Urinary bladder (tissue), 3 donors: ENCODE measurements at regions not wholly inside any gene's neighbourhood (a gene's known extent, or its start where the extent isn't known, plus 50 kb on each side); places are given as distances from the start of the nearest gene placed in this dataset.

Experiments
- DNase-seq: peaks from one replicate; pipeline ENCODE4 v3.0.0-alpha.2; 2015; ENCODE audit errors: extremely low spot score
- H3K27ac ChIP-seq: one replicate; pipeline ENCODE4 v1.5.1; 2013; ENCODE audit warnings: low read depth, mild to moderate bottlenecking, moderate library complexity
- H3K36me3 ChIP-seq: one replicate; pipeline ENCODE4 v1.6.1; 2013; ENCODE audit warnings: mild to moderate bottlenecking, moderate library complexity; ENCODE audit not compliant: insufficient read depth
- H3K4me1 ChIP-seq: one replicate; pipeline ENCODE4 v1.6.1; 2013; ENCODE audit warnings: mild to moderate bottlenecking, moderate library complexity; ENCODE audit not compliant: insufficient read depth
- H3K4me3 ChIP-seq: one replicate; pipeline ENCODE4 v1.5.1; 2013; ENCODE audit warnings: low read depth, low read length
- WGBS: extraction: QIAGEN DNeasy Blood & Tissue Kit; methylation state at CpG from one replicate; pipeline ENCODE4 v1.1.7; 2013; 5-methylcytosine and 5-hydroxymethylcytosine counted together
- donor health status: healthy with polysubstance abuse.
- donor health status: healthy.

DNA sequence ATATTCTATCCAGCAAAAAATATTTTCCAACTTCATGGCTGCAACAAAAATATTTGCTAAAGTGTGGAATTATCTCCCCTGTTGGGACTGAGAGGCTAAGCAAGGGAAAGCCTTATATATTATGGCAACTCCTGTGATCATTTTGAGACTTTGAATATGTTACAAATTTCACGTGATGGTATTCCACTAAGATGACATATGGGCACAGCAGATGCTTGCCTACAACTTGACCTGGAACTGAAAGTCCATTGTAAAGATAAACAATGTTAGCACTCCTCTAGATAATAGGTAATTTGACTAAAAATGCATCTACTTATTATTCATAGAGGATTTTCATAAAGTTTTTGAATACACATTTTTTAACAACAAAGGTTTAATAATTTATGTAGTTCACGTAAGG, 1141.5 kb upstream of the CDH6 start:
- Histone ChIP-seq H3K4me3 (no peak overlapping the region), H3K27ac (no peak overlapping the region), H3K36me3 (no peaks in the 10 kb centered on the region), H3K4me1 (no peaks in the 10 kb centered on the region)
- WGBS, result 82% methylated on average over 2 of the region's 2 CpGs
- no peak for DNase-seq

DNA sequence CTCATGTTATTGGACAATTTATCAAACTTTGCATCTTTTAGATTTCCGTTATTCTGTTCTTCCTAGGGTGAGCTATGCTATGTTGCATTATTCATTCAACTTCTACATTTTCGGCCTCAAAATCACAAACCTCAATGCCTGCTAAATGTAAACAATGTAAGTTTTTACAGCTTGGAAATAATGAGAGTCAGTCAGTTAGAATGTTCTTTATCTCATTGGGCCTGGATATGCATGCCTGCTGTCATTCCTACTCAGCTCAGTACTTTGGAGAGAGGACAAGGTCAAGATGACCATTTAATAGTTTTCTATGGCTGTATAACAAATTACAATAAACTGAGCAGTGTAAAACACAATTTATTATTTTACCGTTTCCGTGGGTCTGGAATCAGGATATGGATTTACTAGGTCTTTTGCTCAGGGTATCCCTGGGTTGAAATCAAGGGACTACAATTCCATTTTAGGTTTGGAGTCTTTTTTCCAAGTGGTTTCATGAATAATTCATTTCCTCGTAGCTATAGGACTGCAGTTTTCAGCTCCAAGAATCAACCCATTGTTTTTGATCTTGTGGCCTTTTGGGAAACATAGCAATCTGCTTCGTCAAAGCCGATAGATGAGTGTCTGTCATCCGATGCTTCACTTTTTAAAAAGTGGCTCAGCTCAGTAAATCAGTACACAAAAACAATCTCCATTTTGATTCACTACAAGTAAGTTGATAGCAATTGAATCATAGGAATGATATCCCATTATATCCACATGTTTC, 1143.2 kb upstream of the CDH6 start:
- no peaks in the 10 kb centered on the region for H3K4me1 ChIP-seq
- WGBS, result 72% methylated on average over 8 of the region's 8 CpGs
- no peaks in the 10 kb centered on the region for H3K36me3 ChIP-seq
- no peak overlapping the region for H3K27ac ChIP-seq
- DNase-seq, result no peak
- no peak overlapping the region for H3K4me3 ChIP-seq

DNA sequence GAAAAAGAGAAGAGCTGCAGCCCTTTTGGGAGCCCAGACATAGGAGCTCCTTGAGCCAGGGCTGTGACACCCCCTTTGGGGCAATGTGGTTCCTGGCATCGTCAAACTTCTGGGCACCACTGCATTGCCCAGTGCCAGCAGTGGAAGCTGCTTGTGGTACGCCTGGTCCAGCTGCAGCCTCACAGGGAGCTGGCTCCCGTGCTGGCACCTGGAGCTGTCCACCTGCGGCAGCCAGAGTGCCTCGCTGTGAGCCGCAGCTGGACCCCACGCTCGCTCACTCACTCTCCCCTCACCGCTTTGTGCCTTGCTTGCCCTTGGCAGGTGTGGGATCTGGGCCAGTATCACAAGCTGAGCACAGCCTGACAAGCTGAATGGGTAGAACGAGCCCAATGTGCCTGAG, 1150.8 kb upstream of the CDH6 start:
- DNase-seq, result no peak
- Histone ChIP-seq H3K4me1 (no peaks in the 10 kb centered on the region), H3K36me3 (no peaks in the 10 kb centered on the region), H3K27ac (no peak overlapping the region), H3K4me3 (no peak overlapping the region)
- whole genome bisulfite sequencing, result 88% methylated on average over 10 of the region's 10 CpGs

DNA sequence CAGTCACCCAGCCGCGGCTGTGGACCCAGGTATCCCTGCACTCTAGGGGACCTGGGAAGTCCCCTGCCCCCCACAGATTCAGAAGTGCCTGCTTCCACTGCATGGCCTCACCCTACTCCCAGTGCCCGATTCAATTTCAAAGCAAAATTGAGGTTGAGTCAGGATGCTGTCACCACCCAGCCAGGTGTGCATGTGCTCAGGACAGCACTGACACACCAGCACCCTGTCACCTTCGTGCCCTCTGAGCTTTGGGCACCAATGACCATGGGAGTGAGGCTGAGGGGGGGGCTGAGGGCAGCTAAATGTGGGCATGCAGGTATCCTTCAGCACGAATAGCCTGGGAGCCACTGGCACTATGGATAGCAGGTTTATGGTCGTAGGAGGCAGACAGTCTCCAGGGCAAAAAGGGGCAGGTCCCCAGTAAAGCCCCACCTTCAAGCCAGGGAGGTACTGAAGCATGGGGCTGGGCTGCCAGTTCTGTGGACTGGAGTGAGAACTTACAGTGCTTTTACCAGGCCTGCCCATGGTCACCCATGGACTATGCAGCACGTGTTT, 1151.6 kb upstream of the CDH6 start:
- no peak overlapping the region for H3K4me3 ChIP-seq
- no peak for DNase-seq
- no peaks in the 10 kb centered on the region for H3K4me1 ChIP-seq
- 79% methylated on average over 7 of the region's 7 CpGs for WGBS
- no peak overlapping the region for H3K27ac ChIP-seq
- H3K36me3 ChIP-seq, result no peaks in the 10 kb centered on the region

DNA sequence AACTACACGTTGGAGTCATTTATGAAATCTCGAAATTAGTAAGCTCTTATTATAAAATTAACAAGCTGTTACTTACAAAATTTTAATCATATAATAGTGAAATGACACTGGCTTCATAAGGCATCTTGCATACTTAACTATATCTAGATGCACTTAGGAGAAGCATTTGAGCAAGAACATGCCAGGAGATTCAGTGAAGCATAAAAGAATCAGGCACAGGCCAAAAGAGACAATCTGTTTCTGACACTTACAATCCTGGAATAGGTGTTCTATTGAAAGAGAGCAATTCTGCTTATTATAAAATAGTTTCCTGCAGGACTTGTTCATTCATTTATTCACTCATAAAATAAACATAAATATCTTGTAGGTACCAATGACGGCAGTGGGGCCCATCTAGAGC, 1152.2 kb upstream of the CDH6 start:
- H3K4me1 ChIP-seq, result no peaks in the 10 kb centered on the region
- no peak overlapping the region for H3K4me3 ChIP-seq
- no peak overlapping the region for H3K27ac ChIP-seq
- H3K36me3 ChIP-seq, result no peaks in the 10 kb centered on the region
- no peak for DNase-seq
- whole genome bisulfite sequencing, result 89% methylated on average over 3 of the region's 3 CpGs

DNA sequence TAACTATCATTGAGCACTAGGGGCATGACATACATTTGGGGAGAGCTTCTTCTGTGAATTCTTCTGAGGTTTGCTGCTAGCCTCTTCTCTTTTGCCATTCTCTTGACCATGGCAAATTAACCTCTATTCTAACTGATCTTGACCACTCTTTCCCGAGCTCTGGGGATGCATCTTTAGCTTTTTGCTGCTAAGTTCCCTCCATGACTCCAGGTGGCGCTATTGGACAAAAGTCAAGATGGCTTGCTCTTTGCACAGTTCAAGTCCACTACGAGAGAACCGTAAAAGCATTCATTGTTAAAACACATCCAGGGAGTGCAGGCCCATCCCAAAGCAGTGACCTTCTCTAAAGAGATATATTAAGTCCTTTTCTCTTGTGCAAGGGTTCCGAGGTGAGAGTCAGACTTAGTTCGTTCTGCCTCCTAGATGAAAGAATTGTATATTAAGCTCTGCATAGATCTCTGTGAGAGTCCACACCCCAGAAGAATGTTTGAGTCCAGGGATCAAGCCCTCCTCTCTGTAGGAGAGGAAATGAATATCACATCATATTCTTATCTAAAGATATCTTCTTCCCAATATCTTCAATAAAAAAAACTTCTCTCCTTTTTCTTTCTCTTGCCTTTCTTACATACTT, 1152.9 kb upstream of the CDH6 start:
- Histone ChIP-seq H3K36me3 (no peaks in the 10 kb centered on the region), H3K4me3 (no peak overlapping the region), H3K4me1 (no peaks in the 10 kb centered on the region), H3K27ac (no peak overlapping the region)
- peak; percentile 40 for DNase-seq
- 23% methylated on average over 6 of the region's 6 CpGs for WGBS

DNA sequence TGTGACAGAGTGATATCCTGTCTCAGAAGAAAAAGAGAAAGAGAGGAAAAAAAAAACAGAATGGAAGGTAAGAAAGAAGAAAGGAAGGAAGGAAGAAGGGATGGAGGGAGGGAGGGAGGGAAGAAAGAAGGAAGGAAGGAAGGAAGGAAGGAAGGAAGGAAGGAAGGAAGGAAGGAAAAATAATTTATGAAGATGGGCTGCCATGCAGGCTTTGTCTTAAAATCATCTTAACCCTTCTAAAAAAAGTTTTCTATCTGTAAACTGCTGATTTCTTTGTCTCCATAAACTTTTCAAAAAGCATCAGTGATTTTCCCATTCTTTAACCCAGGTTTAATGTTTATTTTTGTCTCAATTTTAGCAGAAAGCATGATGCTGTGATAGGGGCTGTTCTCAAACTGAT, 1154.1 kb upstream of the CDH6 start:
- H3K4me1 ChIP-seq, result no peaks in the 10 kb centered on the region
- H3K27ac ChIP-seq, result no peak overlapping the region
- DNase-seq, result no peak
- H3K36me3 ChIP-seq, result no peaks in the 10 kb centered on the region
- H3K4me3 ChIP-seq, result no peak overlapping the region

DNA sequence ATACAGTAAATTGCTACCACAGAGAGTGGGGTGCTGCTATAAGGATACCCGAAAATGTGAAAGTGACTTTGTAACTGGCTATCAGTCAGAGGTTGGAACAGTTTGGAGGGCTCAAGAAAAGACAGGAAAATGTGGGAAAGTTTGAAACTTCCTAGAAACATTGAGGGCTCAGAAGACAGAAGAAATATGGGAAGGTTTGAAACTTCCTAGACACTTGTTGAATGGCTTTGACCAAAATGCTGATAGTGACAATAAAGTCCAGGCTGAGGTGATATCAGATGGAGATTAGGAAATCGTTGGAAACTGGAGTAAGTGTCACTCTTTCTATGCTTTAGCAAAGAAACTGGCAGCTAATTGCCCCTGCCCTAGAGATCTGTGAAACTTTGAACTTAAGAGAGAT, 1158.6 kb upstream of the CDH6 start:
- Histone ChIP-seq H3K27ac (no peak overlapping the region), H3K4me3 (no peak overlapping the region), H3K36me3 (no peaks in the 10 kb centered on the region), H3K4me1 (no peaks in the 10 kb centered on the region)
- no peak for DNase-seq
- WGBS, result 70% methylated on average over 2 of the region's 2 CpGs

DNA sequence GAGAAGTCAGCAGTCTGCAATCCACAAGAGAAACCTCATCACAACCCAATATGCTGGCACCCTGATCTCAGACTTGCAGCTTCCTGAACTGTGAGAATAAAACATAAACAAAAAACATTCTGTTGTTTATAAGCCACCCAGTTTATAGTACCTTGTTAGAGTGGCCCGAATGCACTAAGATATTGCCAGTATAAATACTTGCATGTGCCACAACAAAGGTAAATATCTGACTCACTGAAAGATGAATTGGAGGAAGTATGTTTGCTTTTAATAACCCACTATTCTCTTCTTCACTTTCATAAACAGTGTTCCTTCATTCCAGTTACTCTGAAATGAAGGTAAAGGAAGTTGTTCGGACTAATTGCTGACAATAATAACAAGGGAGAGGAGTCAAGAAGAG, 1163.4 kb upstream of the CDH6 start:
- no peaks in the 10 kb centered on the region for H3K4me1 ChIP-seq
- H3K4me3 ChIP-seq, result no peak overlapping the region
- no peak overlapping the region for H3K27ac ChIP-seq
- H3K36me3 ChIP-seq, result no peaks in the 10 kb centered on the region
- DNase-seq, result no peak
- 56% methylated on average over 2 of the region's 2 CpGs for WGBS

DNA sequence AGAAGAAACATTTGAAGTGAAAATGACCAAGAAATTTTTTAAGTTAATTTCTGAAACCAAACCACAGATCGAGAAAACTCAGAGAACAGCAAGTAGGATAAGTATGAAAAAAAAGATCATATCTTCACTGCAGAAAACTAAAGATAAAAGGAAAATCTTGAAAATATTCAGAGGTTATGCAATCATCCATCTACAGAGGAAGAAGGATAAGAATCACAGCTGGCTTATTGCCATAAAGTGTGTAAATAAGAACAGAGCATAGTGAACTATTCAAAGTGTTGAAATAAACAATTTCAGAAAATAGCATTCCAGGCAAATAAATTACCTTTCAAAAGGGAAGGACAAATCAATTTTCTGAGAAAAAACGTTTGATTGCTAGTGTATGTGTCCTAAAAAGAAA, 1191.7 kb upstream of the CDH6 start:
- no peaks in the 10 kb centered on the region for H3K4me1 ChIP-seq
- WGBS, result 38% methylated on average over 2 of the region's 2 CpGs
- H3K36me3 ChIP-seq, result no peaks in the 10 kb centered on the region
- no peak overlapping the region for H3K27ac ChIP-seq
- no peak overlapping the region for H3K4me3 ChIP-seq
- no peak for DNase-seq

DNA sequence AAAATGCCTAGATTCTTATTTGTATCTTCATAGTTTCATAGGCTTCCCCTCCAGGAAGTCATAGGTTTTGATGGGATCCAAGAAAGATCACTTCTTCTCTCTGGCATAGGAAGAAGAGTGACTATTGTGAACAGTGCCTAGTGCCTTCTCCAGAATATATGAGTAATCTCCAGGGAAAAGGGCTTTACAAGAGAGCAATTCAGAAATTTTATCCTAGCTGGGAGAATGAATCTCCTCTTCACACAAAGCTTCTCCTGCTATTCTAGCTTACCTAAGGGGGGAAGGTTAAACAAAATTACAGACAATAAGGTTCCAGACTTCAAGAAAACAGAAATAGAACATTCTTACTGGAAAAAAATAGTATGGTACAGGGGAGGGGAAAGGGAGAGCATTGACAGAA, 1193.3 kb upstream of the CDH6 start:
- Histone ChIP-seq H3K4me3 (no peak overlapping the region), H3K4me1 (no peaks in the 10 kb centered on the region), H3K27ac (no peak overlapping the region), H3K36me3 (no peaks in the 10 kb centered on the region)
- no peak for DNase-seq

DNA sequence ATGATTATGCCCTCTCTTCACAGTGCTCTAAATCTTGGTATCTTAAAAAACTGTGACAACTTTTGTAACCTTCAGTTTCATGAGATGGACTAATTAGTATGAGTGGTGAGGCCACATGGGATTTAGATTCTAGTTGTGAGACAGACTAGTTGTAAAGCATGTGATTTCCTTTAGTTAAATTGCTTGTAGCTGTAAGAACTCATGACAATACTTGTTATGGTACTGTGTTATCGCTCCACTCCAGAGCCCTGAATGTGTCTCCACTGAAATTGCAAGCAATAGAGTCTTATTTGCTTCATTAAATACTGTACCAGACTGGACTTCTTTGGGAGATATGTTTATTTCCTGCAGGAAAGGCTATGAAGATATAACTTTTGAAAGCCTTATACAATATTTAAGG, 1198.3 kb upstream of the CDH6 start:
- H3K4me3 ChIP-seq, result no peak overlapping the region
- 90% methylated on average over 1 of the region's 1 CpG for WGBS
- no peak for DNase-seq
- no peaks in the 10 kb centered on the region for H3K36me3 ChIP-seq
- H3K4me1 ChIP-seq, result no peaks in the 10 kb centered on the region
- H3K27ac ChIP-seq, result no peak overlapping the region

DNA sequence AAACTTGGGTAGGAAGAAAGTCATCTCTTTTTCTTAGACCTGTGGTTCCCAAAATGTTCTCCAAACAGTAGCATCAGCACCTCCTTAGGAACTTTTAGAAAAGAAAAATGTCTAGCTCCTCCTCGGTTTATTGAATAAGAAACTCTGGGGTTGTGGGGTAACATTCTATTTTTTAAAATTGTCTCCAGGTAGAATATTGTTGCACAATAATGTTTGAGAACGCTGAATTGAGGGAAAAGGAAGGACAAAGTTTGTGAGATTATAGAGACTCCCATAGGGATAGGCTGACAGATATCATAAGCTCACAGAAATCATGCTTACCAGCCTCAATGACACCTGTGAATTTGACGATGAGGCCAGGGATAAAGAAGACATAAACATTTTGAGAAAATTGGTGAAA, 1199.0 kb upstream of the CDH6 start:
- Histone ChIP-seq H3K36me3 (no peaks in the 10 kb centered on the region), H3K4me3 (no peak overlapping the region), H3K27ac (no peak overlapping the region), H3K4me1 (no peaks in the 10 kb centered on the region)
- DNase-seq, result no peak
- WGBS, result 56% methylated on average over 3 of the region's 3 CpGs

DNA sequence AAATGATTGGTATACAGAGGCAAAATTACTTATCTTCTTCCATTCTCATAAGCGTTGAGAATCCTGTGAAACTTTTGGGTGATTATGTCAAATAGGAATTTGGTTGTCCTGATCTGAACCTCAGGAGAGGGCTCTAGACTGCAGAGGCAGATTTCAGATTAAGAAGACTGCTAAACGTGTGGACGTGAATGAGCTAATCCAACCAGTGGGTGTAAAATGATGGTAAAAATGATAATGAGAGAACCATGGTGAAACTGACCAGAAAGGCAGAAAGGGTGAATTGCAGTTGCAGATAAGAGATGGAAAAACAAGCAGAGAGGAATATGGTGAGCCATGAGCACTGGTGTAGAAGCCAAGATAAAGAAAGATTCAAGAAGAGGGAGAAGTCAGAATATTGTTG, 1200.2 kb upstream of the CDH6 start:
- 73% methylated on average over 3 of the region's 3 CpGs for WGBS
- Histone ChIP-seq H3K27ac (no peak overlapping the region), H3K36me3 (no peaks in the 10 kb centered on the region), H3K4me3 (no peak overlapping the region), H3K4me1 (no peaks in the 10 kb centered on the region)
- no peak for DNase-seq
